HepG2 (cell line): ENCODE measurements at regions not wholly inside any gene's neighbourhood (a gene's known extent, or its start where the extent isn't known, plus 50 kb on each side); places are given as distances from the start of the nearest gene placed in this dataset.

ENCODE experiments used
- BORCS8-MEF2B ChIP-seq: sonication (generic); formaldehyde crosslinking; IDR thresholded peaks from 2 replicates; pipeline ENCODE4 v1.8.0; 2022; ENCODE audit warnings: mild to moderate bottlenecking, missing genetic modification reagents
- FOSL2 ChIP-seq: sonication (generic); formaldehyde crosslinking; IDR thresholded peaks from 2 replicates; pipeline ENCODE4 v1.4.0; 2020; ENCODE audit warnings: missing genetic modification reagents
- HIC2 ChIP-seq: sonication (generic); formaldehyde crosslinking; IDR thresholded peaks from 2 replicates; pipeline ENCODE4 v1.9.0; 2022; ENCODE audit warnings: low read depth, missing genetic modification reagents
- KDM2A ChIP-seq: sonication (generic); formaldehyde crosslinking; IDR thresholded peaks from 2 replicates; pipeline ENCODE4 v1.4.0; 2020; ENCODE audit warnings: low read depth, missing genetic modification reagents, borderline replicate concordance
- MYPOP ChIP-seq: sonication (generic); formaldehyde crosslinking; IDR thresholded peaks from 2 replicates; pipeline ENCODE4 v1.8.1; 2023; ENCODE audit warnings: mild to moderate bottlenecking, moderate library complexity, missing genetic modification reagents
- NFKBIZ ChIP-seq: IDR thresholded peaks from 2 replicates; pipeline ENCODE4 v1.6.1; 2018; ENCODE audit warnings: missing genetic modification reagents, missing compliant biosample characterization
- PCBP1 ChIP-seq: fragments of 200-400 bp; formaldehyde crosslinking; IDR thresholded peaks from 2 replicates; pipeline ENCODE4 v1.6.1; 2017; ENCODE audit warnings: mild to moderate bottlenecking, low read depth, low read length, borderline replicate concordance
- RCOR2 ChIP-seq: IDR thresholded peaks from 2 replicates; pipeline ENCODE4 v1.6.1; 2016; ENCODE audit warnings: missing biosample characterization, missing genetic modification reagents
- RELA ChIP-seq: sonication (generic); formaldehyde crosslinking; IDR thresholded peaks from 2 replicates; pipeline ENCODE4 v1.4.0; 2020; ENCODE audit warnings: missing genetic modification reagents
- UBTF ChIP-seq: sonication (generic); formaldehyde crosslinking; IDR thresholded peaks from 2 replicates; pipeline ENCODE4 v1.4.0; 2020; ENCODE audit warnings: mild to moderate bottlenecking, missing genetic modification reagents
- ZFAT ChIP-seq: sonication (generic); formaldehyde crosslinking; conservative IDR thresholded peaks from 2 replicates; pipeline ENCODE4 v1.8.1; 2023; ENCODE audit warnings: missing genetic modification reagents, inconsistent platforms
- ZNF574 ChIP-seq: sonication (generic); formaldehyde crosslinking; IDR thresholded peaks from 2 replicates; pipeline ENCODE4 v1.4.0; 2020; ENCODE audit warnings: missing genetic modification reagents
- ZNF687 ChIP-seq: sonication (generic); formaldehyde crosslinking; IDR thresholded peaks from 2 replicates; pipeline ENCODE4 v1.5.1; 2020; ENCODE audit warnings: mild to moderate bottlenecking, missing genetic modification reagents, moderate library complexity
- ZNF768 ChIP-seq: sonication (generic); formaldehyde crosslinking; IDR thresholded peaks from 2 replicates; pipeline ENCODE4 v1.4.0; 2020; ENCODE audit warnings: missing genetic modification reagents

- TF ChIP-seq FOSL2 (CRISPR knock-in tag) (peak; percentile 79), BORCS8-MEF2B (CRISPR knock-in tag) (no peak), UBTF (peak; percentile 11; the same call in 1 of the 2 replicates), KDM2A (0 out of 2 replicates have a peak, but pooled peaks have one; percentile 1), ZFAT (no peak), RELA (CRISPR knock-in tag) (0 out of 2 replicates have a peak, but pooled peaks have one; percentile 27), MYPOP (peak; percentile 21; the same call in 1 of the 2 replicates), ZNF687 (peak; percentile 42; the same call in 1 of the 2 replicates), ZNF768 (CRISPR knock-in tag) (peak; percentile 27; the same call in 1 of the 2 replicates), ZNF574 (0 out of 2 replicates have a peak, but pooled peaks have one; percentile 9), RCOR2 (no peak), PCBP1 (0 out of 2 replicates have a peak, but pooled peaks have one; percentile 51), HIC2 (CRISPR knock-in tag) (peak; percentile 83), NFKBIZ (CRISPR knock-in tag) (0 out of 2 replicates have a peak, but pooled peaks have one; percentile 67)
These were observed 57.5 kb downstream of the CEBPB start (continued) for GRCh38 chr20:50248104-50248641.
